Psoas muscle (tissue), 7 donors: ENCODE measurements at regions not wholly inside any gene's neighbourhood (a gene's known extent, or its start where the extent isn't known, plus 50 kb on each side); places are given as distances from the start of the nearest gene placed in this dataset.
"Not testable (repeated sequence)": the region's sequence is repeated elsewhere in the genome, so short reads cannot be mapped to it uniquely, and the experiment has no call there.

Experiments
- ATAC-seq, 4 donors: fragments of 200-7000 bp; cut with Tn5 transposase; one replicate each; pipeline ENCODE4 v1.9.1; 2020; ENCODE audit warnings: moderate library complexity in 3 of 4, mild to moderate bottlenecking in 2 of 4
- DNase-seq, 2 donors: peaks; one replicate each; pipeline ENCODE4 v3.0.0-alpha.2; 2020
- H3K27ac ChIP-seq: fragments of 200-600 bp; one replicate; pipeline ENCODE4 v1.8.0; 2022
- H3K27me3 ChIP-seq, 3 donors: fragments of 200-600 bp in 1 of 3; one replicate each; pipeline versions ENCODE4 v1.6.1 to v1.8.0; 2013 to 2022; ENCODE audit warnings: low read length in 2 of 3, mild to moderate bottlenecking in 2 of 3, moderate library complexity in 1 of 3; ENCODE audit not compliant: insufficient read depth in 3 of 3
- H3K36me3 ChIP-seq, 2 donors: fragments of 200-600 bp in 1 of 2; one replicate each; pipeline versions ENCODE4 v1.6.1 to v1.8.0; 2013 to 2022; ENCODE audit warnings: low read depth in 1 of 2, mild to moderate bottlenecking in 1 of 2, moderate library complexity in 1 of 2; ENCODE audit not compliant: insufficient read depth in 1 of 2
- H3K4me1 ChIP-seq: fragments of 200-600 bp; one replicate; pipeline ENCODE4 v1.8.0; 2022
- H3K4me3 ChIP-seq: fragments of 200-600 bp; one replicate; pipeline ENCODE4 v1.8.0; 2022; ENCODE audit warnings: mild to moderate bottlenecking
- H3K9me3 ChIP-seq: fragments of 200-600 bp; one replicate; pipeline ENCODE4 v1.8.0; 2022
- WGBS, 3 donors: extraction: QIAGEN DNeasy Blood & Tissue Kit; methylation state at CpG; one replicate each; pipeline versions ENCODE4 v1.1.6 to v1.1.7; 2013; 5-methylcytosine and 5-hydroxymethylcytosine counted together
- intact Hi-C, 2 donors: fragments of 100-400 bp; cut with DNase I; formaldehyde crosslinking; loops; one replicate each; pipeline versions ENCODE4 v1.11.0 to v1.14.2; 2022
- TF ChIP-seq, protein P1 (sequence below): fragments of 200-600 bp; IDR thresholded peaks from one replicate; pipeline ENCODE4 v1.8.0; 2022; ENCODE audit warnings: antibody characterized with exemption
- donor health status: healthy with polysubstance abuse.
- donor health status: DM: no; HTN: no; CAD: no; lungs with moderate emphysema.
- donor health status: Bipolar disorder and iron deficiency.
- donor health status: healthy.
- donor health status: DM: yes; HTN: yes; CAD: no.
- donor health status: DM: no; HTN: no; CAD: no.
- donor health status: DM: yes; HTN: yes; CAD: no.

DNA sequence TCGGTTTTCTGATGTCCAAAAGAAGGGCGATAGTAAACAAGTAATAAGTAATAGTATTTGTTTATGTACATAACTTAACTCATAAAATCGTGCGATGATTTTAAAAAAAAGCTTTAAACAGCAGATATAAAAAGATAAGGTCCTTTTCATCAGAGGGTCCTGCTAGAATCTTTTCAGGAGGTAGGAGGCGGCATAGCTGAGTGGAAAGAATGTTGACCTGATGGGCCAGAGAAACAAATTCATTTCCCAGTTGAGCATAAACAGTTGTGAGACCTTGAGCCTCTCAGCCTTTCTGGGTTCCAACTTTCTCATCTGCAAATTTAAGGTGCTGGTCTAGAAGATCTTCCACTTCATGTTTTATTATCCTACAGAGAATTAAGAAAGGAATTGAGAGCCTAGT is 173.5 kb downstream of the LACC1 start:
- intact Hi-C loops, result loop anchor here in 1 of 2 donors (5.0 kb wide), 1 partner anchor 64 kb away; no protein-coding TSS in a partner anchor
- no peaks in the 10 kb centered on the region for H3K9me3 ChIP-seq
- peaks cover 3% of the 10 kb centered on the region for H3K4me1 ChIP-seq
- H3K4me3 ChIP-seq, result no peak overlapping the region
- TF ChIP-seq, protein P1, sequence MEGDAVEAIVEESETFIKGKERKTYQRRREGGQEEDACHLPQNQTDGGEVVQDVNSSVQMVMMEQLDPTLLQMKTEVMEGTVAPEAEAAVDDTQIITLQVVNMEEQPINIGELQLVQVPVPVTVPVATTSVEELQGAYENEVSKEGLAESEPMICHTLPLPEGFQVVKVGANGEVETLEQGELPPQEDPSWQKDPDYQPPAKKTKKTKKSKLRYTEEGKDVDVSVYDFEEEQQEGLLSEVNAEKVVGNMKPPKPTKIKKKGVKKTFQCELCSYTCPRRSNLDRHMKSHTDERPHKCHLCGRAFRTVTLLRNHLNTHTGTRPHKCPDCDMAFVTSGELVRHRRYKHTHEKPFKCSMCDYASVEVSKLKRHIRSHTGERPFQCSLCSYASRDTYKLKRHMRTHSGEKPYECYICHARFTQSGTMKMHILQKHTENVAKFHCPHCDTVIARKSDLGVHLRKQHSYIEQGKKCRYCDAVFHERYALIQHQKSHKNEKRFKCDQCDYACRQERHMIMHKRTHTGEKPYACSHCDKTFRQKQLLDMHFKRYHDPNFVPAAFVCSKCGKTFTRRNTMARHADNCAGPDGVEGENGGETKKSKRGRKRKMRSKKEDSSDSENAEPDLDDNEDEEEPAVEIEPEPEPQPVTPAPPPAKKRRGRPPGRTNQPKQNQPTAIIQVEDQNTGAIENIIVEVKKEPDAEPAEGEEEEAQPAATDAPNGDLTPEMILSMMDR, result no peak
- no peak for ATAC-seq
- DNase-seq, result no peak
- no peaks in the 10 kb centered on the region for H3K27me3 ChIP-seq
- H3K27ac ChIP-seq, result no peak overlapping the region
- 70 to 74% (median 73%) methylated on average over 5 of the region's 5 CpGs for WGBS, 3 donors
- H3K36me3 ChIP-seq, result no peaks in the 10 kb centered on the region

DNA sequence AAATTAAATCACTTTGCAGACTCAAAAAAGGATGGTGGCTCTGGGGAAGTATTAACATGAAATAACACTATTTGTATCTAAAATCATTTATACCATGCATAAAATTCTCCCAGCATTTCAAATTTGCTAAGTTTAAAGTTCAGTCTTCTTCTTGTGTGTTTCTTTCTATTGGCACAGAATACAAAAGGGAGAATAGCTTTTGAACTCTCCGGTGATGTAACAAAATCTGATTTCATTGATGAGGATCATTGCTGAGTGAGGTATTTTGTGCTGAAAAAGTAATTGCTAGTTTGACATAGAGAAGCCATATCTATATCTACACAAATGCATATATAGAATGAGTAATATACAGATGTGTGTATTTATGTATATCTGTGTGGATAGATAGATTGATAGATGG is 174.8 kb downstream of the LACC1 start:
- 94 to 100% (median 97%) methylated on average over 1 of the region's 1 CpG for WGBS, 3 donors
- Histone ChIP-seq H3K36me3 (no peaks in the 10 kb centered on the region), H3K27ac (no peak overlapping the region), H3K4me1 (peaks cover 3% of the 10 kb centered on the region), H3K27me3 (no peaks in the 10 kb centered on the region), H3K4me3 (no peak overlapping the region), H3K9me3 (no peaks in the 10 kb centered on the region)
- TF ChIP-seq, protein P1, result no peak
- intact Hi-C loops, result loop anchor here in 1 of 2 donors (5.0 kb wide), 1 partner anchor 63 kb away; no protein-coding TSS in a partner anchor
- no peak for DNase-seq
- ATAC-seq, result no peak

DNA sequence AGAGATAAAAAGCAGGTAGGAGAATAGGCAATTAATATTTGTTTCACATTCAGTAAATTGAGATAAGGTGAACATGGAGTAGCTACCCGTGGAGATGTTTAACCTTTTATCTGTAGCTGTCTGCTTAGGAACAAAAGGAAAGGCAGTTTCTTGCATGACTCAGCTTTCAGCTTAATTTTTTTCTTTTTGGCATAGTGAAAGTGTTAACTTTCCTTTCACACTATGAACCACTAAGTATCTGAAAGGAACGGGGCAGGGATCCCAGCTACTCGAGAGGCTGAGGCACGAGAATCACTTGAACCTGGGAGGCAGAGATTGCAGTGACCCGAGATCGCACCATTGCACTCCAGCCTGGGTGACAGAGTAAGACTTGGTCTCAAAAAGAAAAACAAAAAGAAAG is 176.0 kb downstream of the LACC1 start:
- H3K27ac ChIP-seq, H3K27me3 ChIP-seq, H3K36me3 ChIP-seq, H3K4me3 ChIP-seq, H3K9me3 ChIP-seq, DNase-seq, H3K4me1 ChIP-seq, intact Hi-C loops, ATAC-seq: not testable (repeated sequence)
- WGBS, 3 donors, result 61 to 75% (median 73%) methylated on average over 6 of the region's 6 CpGs

DNA sequence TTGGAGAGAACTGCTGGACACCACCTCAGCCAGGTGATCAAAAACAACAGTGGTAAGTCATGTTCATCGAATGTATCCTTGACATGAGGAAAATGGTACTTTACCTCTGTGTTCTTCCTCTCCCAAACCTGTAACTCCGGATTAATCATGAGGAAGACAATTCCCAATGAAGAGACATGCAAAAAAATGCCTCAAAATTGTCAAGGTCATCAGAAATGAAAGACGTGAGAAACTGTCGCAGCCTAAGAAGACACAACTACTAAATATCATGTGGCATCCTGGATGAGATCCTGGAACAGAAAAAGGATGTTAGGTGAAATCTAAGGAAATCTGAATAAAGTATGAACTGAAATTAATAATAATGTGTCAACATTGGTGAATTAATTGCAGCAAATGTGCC is 178.4 kb downstream of the LACC1 start:
- no peaks in the 10 kb centered on the region for H3K36me3 ChIP-seq

DNA sequence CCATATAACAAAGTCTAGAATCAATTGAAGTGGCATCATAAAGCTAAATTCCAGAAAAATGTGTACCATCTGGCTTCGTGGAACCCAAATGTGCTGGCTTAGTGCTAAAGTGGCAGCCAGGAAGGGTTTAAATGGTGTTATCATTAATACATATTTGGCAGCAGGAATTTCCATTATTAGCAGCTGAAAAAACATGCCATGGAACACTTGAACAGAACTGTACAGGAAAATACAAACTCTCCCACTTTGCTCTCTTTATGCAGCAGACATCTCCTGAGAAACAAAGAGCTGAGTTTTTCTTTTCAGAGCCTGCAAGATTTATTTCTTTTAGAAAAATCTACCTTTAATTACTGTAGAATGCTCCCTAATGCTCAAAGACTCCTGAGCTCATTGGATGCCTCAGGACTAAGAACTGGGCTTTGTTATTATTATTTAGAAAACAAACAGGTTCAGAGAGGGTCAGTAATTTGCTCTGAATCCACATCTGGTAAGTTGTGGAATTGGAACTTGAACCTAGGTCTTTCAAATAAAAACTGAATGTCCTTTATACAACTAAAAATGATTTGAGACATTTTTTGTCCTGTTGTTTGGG is 179.0 kb downstream of the LACC1 start:
- no peaks in the 10 kb centered on the region for H3K27me3 ChIP-seq
- no peak overlapping the region for H3K27ac ChIP-seq
- TF ChIP-seq, protein P1, result no peak
- no peaks in the 10 kb centered on the region for H3K9me3 ChIP-seq
- no peaks in the 10 kb centered on the region for H3K4me1 ChIP-seq
- DNase-seq (no peak), ATAC-seq (no peak)
- intact Hi-C loops, result no loop called here
- H3K4me3 ChIP-seq, result no peak overlapping the region
- no peaks in the 10 kb centered on the region for H3K36me3 ChIP-seq
- 18 to 27% (median 19%) methylated on average over 1 of the region's 1 CpG for WGBS, 3 donors

More for the DNA sequence above, 178.4 kb downstream of the LACC1 start:
- DNase-seq (no peak), ATAC-seq (no peak)
- TF ChIP-seq, protein P1, result no peak
- H3K9me3 ChIP-seq, result no peaks in the 10 kb centered on the region
- H3K4me1 ChIP-seq, result no peaks in the 10 kb centered on the region
- 63 to 73% (median 70%) methylated on average over 4 of the region's 4 CpGs for whole genome bisulfite sequencing, 3 donors
- no peak overlapping the region for H3K4me3 ChIP-seq
- H3K27me3 ChIP-seq, result no peaks in the 10 kb centered on the region
- H3K27ac ChIP-seq, result no peak overlapping the region
- intact Hi-C loops, result no loop called here
